ENCODE measurements at regions not wholly inside any gene's neighbourhood (a gene's known extent, or its start where the extent isn't known, plus 50 kb on each side); places are given as distances from the start of the nearest gene placed in this dataset.

DNA sequence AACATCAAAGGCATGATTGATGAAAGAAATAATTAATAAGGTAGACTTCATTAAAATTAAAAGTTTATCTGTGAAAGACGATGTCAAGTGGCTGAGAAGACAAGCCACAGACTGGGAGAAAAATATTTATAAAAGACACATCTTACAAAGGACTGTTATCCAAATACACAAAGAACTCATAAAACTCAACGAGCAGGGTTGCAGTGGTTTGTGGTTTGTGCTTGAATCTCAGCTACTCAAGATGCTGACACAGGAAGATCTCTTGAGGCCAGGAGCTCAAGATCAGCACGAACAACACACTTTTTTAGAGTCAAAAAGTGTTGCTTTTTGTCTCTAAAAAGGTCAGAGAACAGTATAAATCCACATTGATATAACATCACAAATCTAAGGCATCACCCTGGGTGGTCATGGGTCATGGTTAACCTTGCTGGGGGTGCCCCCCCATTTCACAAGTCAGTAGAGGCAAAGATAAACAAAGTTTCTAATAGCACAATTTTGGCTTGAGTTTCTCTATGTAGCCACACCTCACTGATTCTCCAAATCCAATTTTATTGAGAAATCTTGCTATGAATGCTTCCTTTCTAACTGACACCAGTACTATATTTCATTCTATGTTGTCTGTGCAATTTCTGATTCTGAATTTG is 342.9 kb upstream of the RPS23 start:
- Mint-ChIP-seq H3K27me3 (no peaks in the 10 kb centered on the region), H3K9me3 (peaks cover 7% of the 10 kb centered on the region), H3K4me3 (no peak overlapping the region), H3K4me1 (no peaks in the 10 kb centered on the region), H3K36me3 (ENCODE audit: insufficient read depth) (no peaks in the 10 kb centered on the region), H3K27ac (ENCODE audit: low read depth) (no peak overlapping the region)
- ATAC-seq (replicated peaks; ENCODE audit: extremely low read depth, poor library complexity, severe bottlenecking) (no peak), DNase-seq (ENCODE audit: low spot score in 2 of 2) (no peak)

DNA sequence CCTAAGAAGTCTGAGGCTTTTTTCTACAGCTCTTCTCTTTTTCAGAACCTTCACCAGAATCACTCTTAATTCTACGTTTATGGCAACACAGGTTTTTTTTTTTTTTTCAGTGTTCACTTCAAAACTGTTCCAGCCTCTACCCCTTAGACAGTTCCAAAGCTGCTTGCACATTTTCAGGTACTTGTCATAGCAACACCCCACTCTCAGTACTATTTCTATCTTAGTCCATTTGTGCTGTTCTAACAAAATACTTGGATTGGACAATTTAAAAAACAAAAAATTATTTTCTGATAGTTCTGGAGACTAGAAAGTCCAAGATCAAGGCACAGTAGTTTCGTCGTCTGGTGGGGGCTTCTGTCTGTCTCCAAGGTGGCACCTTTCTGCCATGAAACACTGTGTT is 340.9 kb upstream of the RPS23 start:
- H3K9me3 Mint-ChIP-seq = peaks cover 7% of the 10 kb centered on the region
- no peak overlapping the region for H3K4me3 Mint-ChIP-seq
- H3K27me3 Mint-ChIP-seq = no peaks in the 10 kb centered on the region
- H3K27ac Mint-ChIP-seq (ENCODE audit: low read depth) = no peak overlapping the region
- no peaks in the 10 kb centered on the region for H3K36me3 Mint-ChIP-seq (ENCODE audit: insufficient read depth)
- ATAC-seq (replicated peaks; ENCODE audit: extremely low read depth, poor library complexity, severe bottlenecking) (no peak), DNase-seq (ENCODE audit: low spot score in 2 of 2) (no peak)
- H3K4me1 Mint-ChIP-seq = no peaks in the 10 kb centered on the region

DNA sequence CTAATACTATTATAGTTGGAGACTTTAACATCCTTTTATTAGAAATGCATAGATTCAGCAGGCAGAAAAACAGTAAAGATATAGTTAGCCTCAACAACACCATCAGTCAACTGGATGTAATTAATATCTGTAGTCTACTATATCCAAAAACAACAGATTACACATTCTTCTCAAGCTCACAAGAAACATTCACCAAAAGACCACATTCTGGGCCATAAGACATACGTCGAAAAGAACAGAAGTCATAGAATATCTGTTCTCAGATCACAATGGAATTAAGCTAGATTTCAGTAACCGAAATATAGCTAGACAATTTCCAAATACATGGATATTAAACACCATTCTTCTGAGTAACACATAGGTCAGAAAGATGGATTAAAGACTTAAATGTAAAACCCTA is 336.6 kb upstream of the RPS23 start:
- Mint-ChIP-seq H3K27ac (ENCODE audit: low read depth) (no peak overlapping the region), H3K4me3 (no peak overlapping the region), H3K4me1 (no peaks in the 10 kb centered on the region), H3K27me3 (no peaks in the 10 kb centered on the region), H3K9me3 (peaks cover 7% of the 10 kb centered on the region), H3K36me3 (ENCODE audit: insufficient read depth) (no peaks in the 10 kb centered on the region)
- ATAC-seq (replicated peaks; ENCODE audit: extremely low read depth, poor library complexity, severe bottlenecking) (no peak), DNase-seq (ENCODE audit: low spot score in 2 of 2) (no peak)

DNA sequence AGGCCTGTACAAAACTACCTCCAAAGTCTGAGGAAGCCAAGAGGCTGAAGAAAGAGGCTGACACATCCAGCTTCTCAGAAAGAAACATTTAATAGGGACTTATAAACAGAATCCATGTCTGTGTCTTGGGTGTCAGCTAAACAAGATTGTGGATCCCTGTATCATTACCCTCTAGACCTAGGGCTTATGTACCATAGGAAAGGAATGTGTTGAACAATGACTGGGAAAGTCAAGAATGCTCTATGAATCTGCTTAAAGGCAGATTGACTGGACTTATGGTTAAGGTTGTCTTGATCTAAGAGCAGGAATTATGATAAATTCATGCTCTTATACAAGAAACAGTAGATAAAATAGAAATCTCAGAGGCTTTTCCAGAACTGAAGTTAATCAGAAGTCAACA is 335.7 kb upstream of the RPS23 start:
- no peak for ATAC-seq (replicated peaks; ENCODE audit: extremely low read depth, poor library complexity, severe bottlenecking)
- DNase-seq (ENCODE audit: low spot score in 2 of 2) = no peak
- Mint-ChIP-seq H3K4me1 (no peaks in the 10 kb centered on the region), H3K27me3 (no peaks in the 10 kb centered on the region), H3K9me3 (peaks cover 5% of the 10 kb centered on the region), H3K27ac (ENCODE audit: low read depth) (no peak overlapping the region), H3K4me3 (no peak overlapping the region), H3K36me3 (ENCODE audit: insufficient read depth) (no peaks in the 10 kb centered on the region)

DNA sequence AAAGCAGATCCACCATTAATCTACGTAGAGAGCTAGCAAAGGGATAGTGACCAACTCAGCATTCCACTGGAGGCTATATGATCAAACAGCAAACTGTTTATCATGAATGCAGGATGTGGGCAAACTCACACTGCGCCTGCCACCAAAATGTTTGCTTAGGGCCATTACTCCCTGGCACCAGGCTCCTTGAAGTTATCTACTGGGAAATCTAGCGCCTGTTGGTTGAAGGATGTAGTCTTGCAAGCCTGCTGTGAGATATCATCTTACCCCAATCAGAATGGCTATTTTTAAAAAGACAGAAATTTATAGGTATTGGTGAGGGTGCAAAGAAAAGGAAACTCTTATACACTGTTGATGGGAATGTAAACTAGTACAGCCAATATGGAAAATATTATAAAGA is 332.5 kb upstream of the RPS23 start:
- DNase-seq (ENCODE audit: low spot score in 2 of 2) (no peak), ATAC-seq (replicated peaks; ENCODE audit: extremely low read depth, poor library complexity, severe bottlenecking) (no peak)
- Mint-ChIP-seq H3K27ac (ENCODE audit: low read depth) (no peak overlapping the region), H3K36me3 (ENCODE audit: insufficient read depth) (no peaks in the 10 kb centered on the region), H3K4me3 (no peak overlapping the region), H3K9me3 (peaks cover 12% of the 10 kb centered on the region), H3K4me1 (no peaks in the 10 kb centered on the region), H3K27me3 (no peaks in the 10 kb centered on the region)

DNA sequence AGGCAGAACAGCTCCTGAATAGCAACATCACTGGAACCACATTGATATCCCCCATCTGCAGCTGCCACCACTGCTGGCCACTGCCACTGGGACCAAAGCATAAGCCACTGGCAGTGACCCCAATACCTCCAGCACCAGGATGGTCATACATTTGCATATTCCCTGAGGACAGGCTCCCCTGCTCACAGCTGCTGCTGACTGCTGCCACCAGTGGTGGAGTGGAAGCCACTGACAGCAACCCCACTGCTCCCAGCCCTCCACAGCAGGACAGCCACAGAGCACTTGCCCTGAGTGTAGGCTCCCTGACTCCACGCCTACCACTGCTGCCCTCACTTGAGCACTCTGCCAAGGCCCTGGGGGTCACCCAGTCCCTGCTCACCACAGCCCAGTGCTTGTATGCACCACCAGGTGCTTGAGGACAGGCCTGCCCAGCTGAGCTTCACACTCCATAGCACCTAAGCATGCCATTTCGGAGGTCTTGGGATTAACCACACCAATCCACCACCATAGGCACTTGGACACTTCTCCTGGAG is 327.4 kb upstream of the RPS23 start:
- H3K36me3 Mint-ChIP-seq (ENCODE audit: insufficient read depth) = no peaks in the 10 kb centered on the region
- no peaks in the 10 kb centered on the region for H3K27me3 Mint-ChIP-seq
- ATAC-seq (replicated peaks; ENCODE audit: extremely low read depth, poor library complexity, severe bottlenecking) = no peak
- no peak overlapping the region for H3K4me3 Mint-ChIP-seq
- no peak for DNase-seq (ENCODE audit: low spot score in 2 of 2)
- no peak overlapping the region for H3K27ac Mint-ChIP-seq (ENCODE audit: low read depth)
- peaks cover 12% of the 10 kb centered on the region for H3K9me3 Mint-ChIP-seq
- no peaks in the 10 kb centered on the region for H3K4me1 Mint-ChIP-seq

DNA sequence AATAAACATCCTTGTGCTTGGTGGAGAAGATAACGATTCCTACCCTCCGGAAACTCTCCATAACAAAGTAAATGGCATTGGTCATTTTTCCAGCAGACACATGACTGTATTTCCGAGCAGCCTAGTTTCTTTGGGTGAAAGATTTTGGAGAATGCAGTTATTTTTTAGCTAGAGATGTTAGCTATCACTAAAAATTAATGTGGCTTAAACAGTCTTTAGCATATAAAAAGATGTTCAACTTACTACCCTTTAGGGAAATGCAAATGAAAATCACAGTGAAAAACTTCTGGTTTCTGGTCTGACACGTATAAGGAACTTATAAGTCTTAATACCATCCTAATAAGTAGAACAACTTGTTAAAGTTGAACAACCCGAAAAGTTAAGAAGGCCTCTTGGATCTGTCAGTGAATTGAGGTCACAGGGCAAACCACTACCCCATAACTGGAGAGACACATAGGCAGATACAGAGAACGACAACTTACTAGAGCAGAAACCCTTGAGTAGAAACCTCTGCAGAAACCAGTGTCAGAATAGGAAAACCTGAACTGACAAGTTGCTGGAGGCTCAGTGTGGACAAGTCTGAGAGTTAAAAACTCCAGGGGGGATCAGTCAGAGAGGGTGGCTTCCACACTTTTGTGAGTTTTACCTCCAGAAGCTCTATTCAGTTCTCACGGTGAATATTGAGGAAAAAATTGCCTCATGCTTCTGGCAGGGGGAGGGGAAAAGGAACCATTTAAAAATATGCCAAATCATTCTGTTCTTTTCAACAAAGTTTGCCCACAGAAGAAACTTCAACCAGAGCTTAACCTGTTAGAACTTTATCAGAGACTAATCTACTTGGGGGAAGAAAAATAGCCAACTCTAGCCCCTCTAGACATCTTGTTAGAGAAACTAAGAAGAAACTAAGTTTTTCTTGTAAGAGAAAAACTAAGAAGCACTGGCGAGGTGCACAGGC is 325.2 kb upstream of the RPS23 start:
- H3K4me1 Mint-ChIP-seq = no peaks in the 10 kb centered on the region
- H3K27ac Mint-ChIP-seq (ENCODE audit: low read depth) = no peak overlapping the region
- peak; percentile 10 for ATAC-seq (replicated peaks; ENCODE audit: extremely low read depth, poor library complexity, severe bottlenecking)
- H3K27me3 Mint-ChIP-seq = no peaks in the 10 kb centered on the region
- no peak for DNase-seq (ENCODE audit: low spot score in 2 of 2)
- H3K36me3 Mint-ChIP-seq (ENCODE audit: insufficient read depth) = no peaks in the 10 kb centered on the region
- H3K9me3 Mint-ChIP-seq = peaks cover 12% of the 10 kb centered on the region
- H3K4me3 Mint-ChIP-seq = no peak overlapping the region

DNA sequence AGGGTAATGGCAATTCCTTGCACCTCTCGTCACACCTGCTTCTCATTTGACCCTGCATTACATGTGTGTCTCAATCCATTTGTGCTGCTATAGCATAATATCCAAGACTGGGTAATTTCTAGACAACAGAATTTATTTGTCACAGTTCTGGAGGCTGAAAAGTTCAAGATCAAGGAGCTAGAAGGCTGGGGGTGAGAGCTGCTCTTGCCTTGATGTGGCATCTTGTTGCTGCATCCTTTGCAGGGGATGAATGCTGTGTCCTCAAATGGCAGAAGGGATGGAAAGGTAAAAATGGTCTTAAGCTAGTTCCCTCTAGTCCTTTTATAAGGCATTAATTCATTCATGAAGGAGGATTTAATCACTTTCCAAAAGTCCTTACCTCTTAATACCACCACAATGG is 323.7 kb upstream of the RPS23 start:
- Mint-ChIP-seq H3K4me1 (no peaks in the 10 kb centered on the region), H3K27me3 (no peaks in the 10 kb centered on the region), H3K27ac (ENCODE audit: low read depth) (no peak overlapping the region), H3K9me3 (peaks cover 6% of the 10 kb centered on the region), H3K36me3 (ENCODE audit: insufficient read depth) (no peaks in the 10 kb centered on the region), H3K4me3 (no peak overlapping the region)
- ATAC-seq (replicated peaks; ENCODE audit: extremely low read depth, poor library complexity, severe bottlenecking) = no peak
- no peak for DNase-seq (ENCODE audit: low spot score in 2 of 2)

DNA sequence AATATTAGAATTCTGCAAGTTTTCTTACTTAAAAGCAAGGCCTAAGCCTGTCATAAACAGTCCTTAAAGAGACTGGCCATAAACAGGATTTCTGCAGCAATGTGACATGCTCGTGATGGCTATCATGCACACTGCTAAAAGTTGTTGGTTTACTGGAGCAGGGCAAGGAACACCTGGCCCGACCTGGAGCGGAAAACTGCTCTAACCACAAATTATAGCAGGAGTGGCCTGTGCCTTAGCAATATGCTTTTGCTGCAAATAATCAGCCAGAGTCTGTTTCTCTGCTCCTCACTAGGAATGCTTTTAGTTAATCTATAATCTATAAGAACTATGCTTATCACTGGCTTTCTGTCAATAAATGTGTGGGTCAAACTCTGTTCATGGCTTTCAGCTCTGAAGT is 322.9 kb upstream of the RPS23 start:
- DNase-seq (ENCODE audit: low spot score in 2 of 2) (no peak), ATAC-seq (replicated peaks; ENCODE audit: extremely low read depth, poor library complexity, severe bottlenecking) (no peak)
- H3K4me3 Mint-ChIP-seq = no peak overlapping the region
- H3K27ac Mint-ChIP-seq (ENCODE audit: low read depth) = no peak overlapping the region
- H3K9me3 Mint-ChIP-seq = peaks cover 2% of the 10 kb centered on the region
- H3K27me3 Mint-ChIP-seq = no peaks in the 10 kb centered on the region
- no peaks in the 10 kb centered on the region for H3K4me1 Mint-ChIP-seq
- no peaks in the 10 kb centered on the region for H3K36me3 Mint-ChIP-seq (ENCODE audit: insufficient read depth)

DNA sequence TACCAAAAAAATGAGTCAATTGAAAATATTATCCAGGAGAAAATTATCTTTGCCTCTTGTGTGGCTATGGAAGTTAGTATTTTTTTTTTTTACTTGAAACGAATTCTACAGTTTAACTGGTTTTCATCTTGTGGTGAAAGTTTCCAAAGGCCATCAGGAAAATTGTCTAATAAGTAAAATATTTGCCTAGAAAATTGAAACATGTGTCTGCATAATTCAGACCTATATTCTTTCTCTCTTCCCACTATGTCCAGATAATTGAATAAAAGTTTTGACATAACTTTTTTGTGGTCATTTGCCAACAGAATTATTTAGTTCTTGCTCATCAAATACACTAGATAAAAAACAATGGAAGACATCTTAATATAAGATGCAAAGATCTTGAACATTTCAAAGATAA is 321.5 kb upstream of the RPS23 start:
- Mint-ChIP-seq H3K27me3 (no peaks in the 10 kb centered on the region), H3K9me3 (no peaks in the 10 kb centered on the region), H3K36me3 (ENCODE audit: insufficient read depth) (no peaks in the 10 kb centered on the region), H3K4me1 (no peaks in the 10 kb centered on the region), H3K4me3 (no peak overlapping the region), H3K27ac (ENCODE audit: low read depth) (no peak overlapping the region)
- ATAC-seq (replicated peaks; ENCODE audit: extremely low read depth, poor library complexity, severe bottlenecking) = no peak
- DNase-seq (ENCODE audit: low spot score in 2 of 2) = no peak

DNA sequence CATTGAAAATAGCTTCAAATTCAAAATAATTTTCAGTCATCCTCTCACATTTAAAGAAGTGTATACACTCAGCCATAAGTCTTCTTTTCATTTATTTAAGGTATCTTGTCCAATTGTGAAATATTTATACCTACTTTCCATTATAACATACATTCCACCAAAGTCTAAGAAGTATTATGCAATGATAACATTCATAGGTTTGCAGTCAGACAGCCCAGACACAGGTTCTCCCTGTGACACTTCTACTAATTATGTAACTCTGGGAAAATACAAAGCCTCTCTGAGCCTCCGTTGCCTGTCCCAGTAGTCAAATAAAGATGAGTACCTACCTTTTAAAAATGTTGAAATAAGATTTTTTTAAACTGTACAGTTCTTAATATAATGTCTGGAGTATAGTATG is 320.9 kb upstream of the RPS23 start:
- no peak overlapping the region for H3K27ac Mint-ChIP-seq (ENCODE audit: low read depth)
- H3K4me1 Mint-ChIP-seq = no peaks in the 10 kb centered on the region
- H3K27me3 Mint-ChIP-seq = no peaks in the 10 kb centered on the region
- H3K9me3 Mint-ChIP-seq = no peaks in the 10 kb centered on the region
- no peak overlapping the region for H3K4me3 Mint-ChIP-seq
- no peaks in the 10 kb centered on the region for H3K36me3 Mint-ChIP-seq (ENCODE audit: insufficient read depth)
- no peak for DNase-seq (ENCODE audit: low spot score in 2 of 2)
- no peak for ATAC-seq (replicated peaks; ENCODE audit: extremely low read depth, poor library complexity, severe bottlenecking)

DNA sequence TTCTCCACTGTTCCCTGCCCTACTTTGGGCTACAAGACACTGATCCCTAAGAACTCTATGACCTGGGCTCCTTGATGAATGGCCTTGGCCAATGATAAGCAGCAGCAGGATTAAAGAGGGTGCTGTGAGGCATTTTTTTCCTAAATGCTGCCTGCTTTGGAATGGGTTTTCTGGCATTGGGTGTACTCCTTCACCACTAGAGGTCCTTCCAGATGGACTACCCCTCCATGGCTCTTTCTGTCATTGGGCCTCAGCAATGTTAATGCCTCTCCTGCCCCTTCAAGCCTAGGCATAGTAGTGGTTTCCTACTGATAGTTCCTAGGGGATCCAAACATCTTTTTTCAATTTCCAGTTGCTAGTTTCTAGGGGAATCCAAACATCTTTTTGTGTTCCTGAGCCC is 319.3 kb upstream of the RPS23 start:
- no peaks in the 10 kb centered on the region for H3K9me3 Mint-ChIP-seq
- no peak for DNase-seq (ENCODE audit: low spot score in 2 of 2)
- no peaks in the 10 kb centered on the region for H3K4me1 Mint-ChIP-seq
- ATAC-seq (replicated peaks; ENCODE audit: extremely low read depth, poor library complexity, severe bottlenecking) = no peak
- no peaks in the 10 kb centered on the region for H3K27me3 Mint-ChIP-seq
- H3K27ac Mint-ChIP-seq (ENCODE audit: low read depth) = no peak overlapping the region
- H3K4me3 Mint-ChIP-seq = no peak overlapping the region
- no peaks in the 10 kb centered on the region for H3K36me3 Mint-ChIP-seq (ENCODE audit: insufficient read depth)

DNA sequence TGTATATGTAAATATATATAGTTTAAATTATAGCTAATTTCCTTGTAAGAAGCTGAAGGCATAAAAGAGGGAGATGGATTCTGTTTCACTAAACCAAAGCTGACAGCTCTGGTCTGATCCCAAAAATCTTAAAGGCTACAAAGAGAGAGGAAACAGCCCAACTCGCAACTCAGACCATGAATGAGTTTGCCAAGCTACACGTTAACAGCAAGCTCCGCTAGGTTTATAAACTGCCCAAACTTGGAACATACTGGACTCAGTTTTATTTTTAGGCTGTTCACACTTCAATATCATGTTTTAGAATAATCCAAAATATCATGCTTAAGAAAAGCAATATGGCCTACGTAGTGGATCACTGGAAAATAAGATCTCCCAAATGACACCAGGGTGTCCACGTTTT is 318.3 kb upstream of the RPS23 start:
- H3K27me3 Mint-ChIP-seq = no peaks in the 10 kb centered on the region
- no peak overlapping the region for H3K27ac Mint-ChIP-seq (ENCODE audit: low read depth)
- DNase-seq (ENCODE audit: low spot score in 2 of 2) (no peak), ATAC-seq (replicated peaks; ENCODE audit: extremely low read depth, poor library complexity, severe bottlenecking) (no peak)
- peaks cover 3% of the 10 kb centered on the region for H3K9me3 Mint-ChIP-seq
- H3K36me3 Mint-ChIP-seq (ENCODE audit: insufficient read depth) = no peaks in the 10 kb centered on the region
- no peaks in the 10 kb centered on the region for H3K4me1 Mint-ChIP-seq
- no peak overlapping the region for H3K4me3 Mint-ChIP-seq

Data from central memory CD8-positive, alpha-beta T cell (primary cell).